VCaP (cell line): ENCODE measurements at regions not wholly inside any gene's neighbourhood (a gene's known extent, or its start where the extent isn't known, plus 50 kb on each side); places are given as distances from the start of the nearest gene placed in this dataset.

Experiments
- H3K27ac ChIP-seq: fragments of 450-650 bp; 2 replicates; pipeline ENCODE4 v1.5.1; 2017
- TF ChIP-seq, protein P1 (sequence below): fragments of 450-650 bp; conservative IDR thresholded peaks from 2 replicates; pipeline ENCODE4 v1.5.1; 2017; ENCODE audit warnings: mild to moderate bottlenecking, moderate library complexity

DNA sequence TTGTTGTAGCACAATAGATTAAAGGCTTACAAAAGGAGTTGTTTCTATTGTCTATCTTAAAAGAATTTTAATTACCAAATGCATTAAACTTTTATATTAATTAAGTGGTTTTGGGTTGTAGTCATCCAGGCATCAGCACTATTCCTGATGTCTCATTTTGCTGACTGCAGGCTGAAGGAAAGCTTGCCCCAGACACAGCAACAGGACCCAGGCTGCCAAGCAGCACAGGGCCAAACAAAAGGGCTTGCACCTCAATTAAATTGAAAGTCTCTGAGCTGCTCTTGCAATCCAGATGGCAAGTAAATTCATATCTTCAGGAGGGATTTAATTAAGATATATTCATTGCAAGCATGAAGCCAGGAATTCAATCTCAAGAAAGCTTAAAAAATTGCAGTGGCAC is 80.7 kb upstream of the CHODL start:
- H3K27ac ChIP-seq = no peak overlapping the region
- TF ChIP-seq, protein P1, sequence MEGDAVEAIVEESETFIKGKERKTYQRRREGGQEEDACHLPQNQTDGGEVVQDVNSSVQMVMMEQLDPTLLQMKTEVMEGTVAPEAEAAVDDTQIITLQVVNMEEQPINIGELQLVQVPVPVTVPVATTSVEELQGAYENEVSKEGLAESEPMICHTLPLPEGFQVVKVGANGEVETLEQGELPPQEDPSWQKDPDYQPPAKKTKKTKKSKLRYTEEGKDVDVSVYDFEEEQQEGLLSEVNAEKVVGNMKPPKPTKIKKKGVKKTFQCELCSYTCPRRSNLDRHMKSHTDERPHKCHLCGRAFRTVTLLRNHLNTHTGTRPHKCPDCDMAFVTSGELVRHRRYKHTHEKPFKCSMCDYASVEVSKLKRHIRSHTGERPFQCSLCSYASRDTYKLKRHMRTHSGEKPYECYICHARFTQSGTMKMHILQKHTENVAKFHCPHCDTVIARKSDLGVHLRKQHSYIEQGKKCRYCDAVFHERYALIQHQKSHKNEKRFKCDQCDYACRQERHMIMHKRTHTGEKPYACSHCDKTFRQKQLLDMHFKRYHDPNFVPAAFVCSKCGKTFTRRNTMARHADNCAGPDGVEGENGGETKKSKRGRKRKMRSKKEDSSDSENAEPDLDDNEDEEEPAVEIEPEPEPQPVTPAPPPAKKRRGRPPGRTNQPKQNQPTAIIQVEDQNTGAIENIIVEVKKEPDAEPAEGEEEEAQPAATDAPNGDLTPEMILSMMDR = no peak

DNA sequence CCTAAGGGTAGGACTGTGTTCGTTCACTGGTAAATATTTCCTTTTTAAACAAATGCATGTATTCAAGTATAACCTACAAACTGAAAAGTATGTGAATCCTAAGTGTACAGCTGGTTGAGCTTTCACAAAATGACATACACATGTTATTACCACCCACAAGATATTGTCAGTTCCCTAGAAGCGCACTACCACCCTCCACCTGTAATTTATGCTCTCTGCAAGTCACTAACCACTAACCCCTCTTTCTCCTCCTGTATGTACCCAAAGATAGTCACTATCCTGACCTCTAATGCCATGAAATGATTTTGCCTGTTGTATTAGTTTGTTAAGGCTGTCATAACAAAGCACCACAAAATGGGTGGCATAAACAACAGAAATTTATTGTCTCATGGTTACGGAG is 82.8 kb upstream of the CHODL start:
- no peak overlapping the region for H3K27ac ChIP-seq
- TF ChIP-seq, protein P1 = peak; percentile 71

DNA sequence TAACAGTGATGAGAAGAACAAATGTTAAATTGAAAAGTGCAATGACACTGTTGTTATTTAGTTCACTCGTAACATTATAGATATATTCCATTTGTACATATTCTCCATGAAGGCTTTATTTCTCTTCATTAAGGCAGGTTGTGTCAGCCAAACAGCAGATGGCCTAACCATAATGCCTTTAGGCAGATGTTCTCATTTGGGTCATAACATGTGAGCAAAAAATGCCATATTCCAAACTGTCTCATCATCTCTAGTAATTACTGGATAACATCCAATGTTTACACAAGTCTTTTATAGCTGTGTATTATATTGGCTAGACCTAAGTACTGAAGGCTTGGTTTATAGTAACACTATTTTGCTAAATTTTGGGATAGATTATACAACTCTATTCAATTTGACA is 87.2 kb upstream of the CHODL start:
- H3K27ac ChIP-seq = no peak overlapping the region
- TF ChIP-seq, protein P1 = no peak

DNA sequence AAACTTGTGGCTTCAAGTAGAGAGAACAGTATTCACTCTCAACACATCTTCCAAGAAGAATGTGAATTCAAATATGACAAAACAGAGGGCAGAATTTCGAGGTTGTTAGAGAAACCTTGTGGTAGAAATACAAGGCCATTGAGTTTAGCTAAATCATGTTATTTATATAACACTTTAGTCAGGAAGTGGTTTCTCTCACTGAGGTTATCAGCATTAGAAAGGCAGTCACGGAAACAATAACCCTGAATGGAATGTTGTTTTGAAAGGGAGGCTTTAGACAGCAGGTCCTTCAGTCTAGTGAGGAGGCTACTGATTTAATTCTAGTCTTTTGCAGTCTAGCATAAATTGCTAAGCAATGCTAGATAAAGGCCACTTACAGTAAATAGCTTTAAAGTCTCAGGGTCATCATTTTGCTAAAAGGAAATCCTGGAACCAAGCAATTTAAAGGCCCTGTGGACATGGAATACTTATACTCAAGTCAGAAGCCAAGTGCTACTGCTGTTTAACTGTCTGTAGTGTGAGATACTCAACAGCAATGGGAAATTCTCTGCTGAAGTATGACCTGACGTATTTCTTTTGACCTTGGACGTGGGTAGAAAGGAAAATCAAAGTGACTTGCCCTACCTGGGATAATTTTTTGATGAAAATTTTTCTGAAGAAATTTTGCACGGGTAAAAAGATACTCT is 89.0 kb upstream of the CHODL start:
- TF ChIP-seq, protein P1 = no peak
- H3K27ac ChIP-seq = no peak overlapping the region

DNA sequence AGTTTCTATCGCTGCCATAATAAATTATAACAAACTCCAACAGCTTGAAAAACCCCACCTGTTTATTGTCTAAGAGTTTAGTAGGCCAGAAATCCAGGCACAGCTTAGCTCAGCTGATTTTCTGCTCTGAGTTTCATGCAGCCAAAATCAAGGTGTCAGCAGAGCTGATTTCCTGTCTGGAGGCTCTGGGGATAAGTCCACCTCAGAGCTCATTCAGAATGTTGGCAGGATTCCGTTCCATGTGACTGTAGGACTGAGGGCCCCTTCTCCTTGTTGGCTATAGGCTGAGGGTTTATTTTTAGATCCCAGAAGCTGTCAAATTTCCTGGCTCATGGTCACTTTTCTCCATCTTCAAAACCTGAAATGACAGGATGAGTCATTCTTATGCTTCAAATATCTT is 91.6 kb upstream of the CHODL start:
- H3K27ac ChIP-seq = no peak overlapping the region
- TF ChIP-seq, protein P1 = no peak

DNA sequence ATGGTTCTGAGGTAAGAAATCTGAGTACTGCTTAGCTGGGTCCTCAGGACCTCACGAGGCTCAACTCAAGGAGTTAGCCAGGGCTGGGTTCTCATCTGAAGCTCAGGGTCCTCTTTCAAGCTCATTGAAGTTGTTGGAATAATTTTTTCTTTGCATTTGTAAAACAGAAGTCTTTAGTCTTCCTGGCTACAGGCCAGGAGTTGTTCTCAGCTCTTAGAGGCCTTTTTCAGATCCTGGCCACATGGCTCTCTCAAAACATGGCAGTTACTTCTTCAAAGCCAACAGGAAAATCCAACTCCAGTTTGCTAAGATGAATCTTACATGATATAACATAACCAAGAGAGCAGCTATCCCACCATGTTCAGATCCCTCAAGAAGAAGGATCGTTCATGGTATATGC is 92.3 kb upstream of the CHODL start:
- no peak overlapping the region for H3K27ac ChIP-seq
- TF ChIP-seq, protein P1 = no peak

DNA sequence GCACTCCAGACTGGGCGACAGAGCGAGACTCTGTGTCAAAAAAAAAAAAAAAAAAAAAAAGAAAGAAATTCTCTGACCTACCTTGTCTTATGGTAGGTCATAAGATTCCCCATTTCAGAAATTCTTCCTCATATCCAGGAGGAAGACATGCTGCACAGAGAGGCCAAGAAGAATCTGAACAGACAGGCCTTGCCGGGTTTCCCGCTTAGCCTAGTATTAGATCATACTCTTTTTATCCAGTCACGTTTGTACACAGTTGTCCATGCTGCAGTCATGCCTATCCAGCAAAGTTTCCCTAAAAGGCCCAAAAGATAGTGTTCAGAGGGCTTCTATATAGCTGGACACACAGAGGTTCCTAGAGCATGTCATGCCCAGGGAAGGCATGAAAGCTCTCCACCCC is 93.6 kb upstream of the CHODL start:
- H3K27ac ChIP-seq = no peak overlapping the region
- TF ChIP-seq, protein P1 = no peak
